ENCODE measurements at regions not wholly inside any gene's neighbourhood (a gene's known extent, or its start where the extent isn't known, plus 50 kb on each side); places are given as distances from the start of the nearest gene placed in this dataset.

- Mint-ChIP-seq H3K4me1 (no peaks in the 10 kb centered on the region), H3K27me3 (no peaks in the 10 kb centered on the region), H3K4me3 (no peak overlapping the region), H3K27ac (no peak overlapping the region), H3K36me3 (no peaks in the 10 kb centered on the region), H3K9me3 (no peaks in the 10 kb centered on the region)
- ATAC-seq (replicated peaks): no peak
- no peak for DNase-seq
These were observed 330.3 kb upstream of the PITX2 start for GRCh38 chr4:110953191-110953590.

- Mint-ChIP-seq H3K9me3 (no peaks in the 10 kb centered on the region), H3K36me3 (no peaks in the 10 kb centered on the region), H3K4me1 (no peaks in the 10 kb centered on the region), H3K27me3 (no peaks in the 10 kb centered on the region), H3K27ac (no peak overlapping the region), H3K4me3 (no peak overlapping the region)
- ATAC-seq (replicated peaks): no peak
- no peak for DNase-seq
These were observed 331.0 kb upstream of the PITX2 start for GRCh38 chr4:110953898-110954297.

- Mint-ChIP-seq H3K36me3 (no peaks in the 10 kb centered on the region), H3K4me1 (no peaks in the 10 kb centered on the region), H3K27ac (no peak overlapping the region), H3K27me3 (no peaks in the 10 kb centered on the region), H3K4me3 (no peak overlapping the region), H3K9me3 (no peaks in the 10 kb centered on the region)
- no peak for ATAC-seq (replicated peaks)
- DNase-seq: no peak
These were observed 332.9 kb upstream of the PITX2 start for GRCh38 chr4:110955748-110956147.

- DNase-seq: no peak
- H3K36me3 Mint-ChIP-seq: no peaks in the 10 kb centered on the region
- H3K27ac Mint-ChIP-seq: no peak overlapping the region
- H3K27me3 Mint-ChIP-seq: no peaks in the 10 kb centered on the region
- H3K4me1 Mint-ChIP-seq: no peaks in the 10 kb centered on the region
- no peak for ATAC-seq (replicated peaks)
- no peaks in the 10 kb centered on the region for H3K9me3 Mint-ChIP-seq
- H3K4me3 Mint-ChIP-seq: no peak overlapping the region
These were observed 336.3 kb upstream of the PITX2 start for GRCh38 chr4:110959041-110959643.

GRCh38 chr4:110961066-110961465 lies 338.2 kb upstream of the PITX2 start:
- ATAC-seq (replicated peaks) (no peak), DNase-seq (no peak)
- Mint-ChIP-seq H3K27me3 (no peaks in the 10 kb centered on the region), H3K9me3 (no peaks in the 10 kb centered on the region), H3K4me1 (no peaks in the 10 kb centered on the region), H3K4me3 (no peak overlapping the region), H3K27ac (no peak overlapping the region), H3K36me3 (no peaks in the 10 kb centered on the region)

GRCh38 chr4:110962616-110963015 lies 339.7 kb upstream of the PITX2 start:
- ATAC-seq (replicated peaks) (no peak), DNase-seq (no peak)
- H3K9me3 Mint-ChIP-seq: no peaks in the 10 kb centered on the region
- no peak overlapping the region for H3K4me3 Mint-ChIP-seq
- no peaks in the 10 kb centered on the region for H3K27me3 Mint-ChIP-seq
- no peaks in the 10 kb centered on the region for H3K4me1 Mint-ChIP-seq
- no peaks in the 10 kb centered on the region for H3K36me3 Mint-ChIP-seq
- no peak overlapping the region for H3K27ac Mint-ChIP-seq

GRCh38 chr4:110963662-110964280 lies 340.9 kb upstream of the PITX2 start:
- no peak for DNase-seq
- H3K27me3 Mint-ChIP-seq: no peaks in the 10 kb centered on the region
- H3K4me3 Mint-ChIP-seq: no peak overlapping the region

GRCh38 chr4:110967936-110968335 lies 345.1 kb upstream of the PITX2 start:
- Mint-ChIP-seq H3K27ac (no peak overlapping the region), H3K4me1 (no peaks in the 10 kb centered on the region), H3K27me3 (no peaks in the 10 kb centered on the region), H3K9me3 (no peaks in the 10 kb centered on the region), H3K4me3 (no peak overlapping the region), H3K36me3 (no peaks in the 10 kb centered on the region)
- ATAC-seq (replicated peaks) (no peak), DNase-seq (no peak)

More at GRCh38 chr4:110963662-110964280, 340.9 kb upstream of the PITX2 start:
- ATAC-seq (replicated peaks): no peak
- Mint-ChIP-seq H3K27ac (no peak overlapping the region), H3K9me3 (no peaks in the 10 kb centered on the region), H3K4me1 (no peaks in the 10 kb centered on the region), H3K36me3 (no peaks in the 10 kb centered on the region)

- Mint-ChIP-seq H3K9me3 (no peaks in the 10 kb centered on the region), H3K4me3 (no peak overlapping the region), H3K36me3 (no peaks in the 10 kb centered on the region), H3K27ac (no peak overlapping the region), H3K27me3 (no peaks in the 10 kb centered on the region), H3K4me1 (no peaks in the 10 kb centered on the region)
- no peak for DNase-seq
- ATAC-seq (replicated peaks): no peak
These were observed 347.8 kb upstream of the PITX2 start for GRCh38 chr4:110970642-110971041.

- H3K4me1 Mint-ChIP-seq: no peaks in the 10 kb centered on the region
- DNase-seq (no peak), ATAC-seq (replicated peaks) (no peak)
- no peaks in the 10 kb centered on the region for H3K36me3 Mint-ChIP-seq
- H3K27me3 Mint-ChIP-seq: no peaks in the 10 kb centered on the region
- no peaks in the 10 kb centered on the region for H3K9me3 Mint-ChIP-seq
- H3K27ac Mint-ChIP-seq: no peak overlapping the region
- no peak overlapping the region for H3K4me3 Mint-ChIP-seq
These were observed 352.5 kb upstream of the PITX2 start for GRCh38 chr4:110975338-110975737.

GRCh38 chr4:110977554-110977953 lies 354.7 kb upstream of the PITX2 start:
- Mint-ChIP-seq H3K4me3 (no peak overlapping the region), H3K27me3 (no peaks in the 10 kb centered on the region), H3K36me3 (no peaks in the 10 kb centered on the region), H3K27ac (no peak overlapping the region), H3K9me3 (no peaks in the 10 kb centered on the region), H3K4me1 (no peaks in the 10 kb centered on the region)
- ATAC-seq (replicated peaks) (no peak), DNase-seq (no peak)

GRCh38 chr4:110978761-110979160 lies 355.9 kb upstream of the PITX2 start:
- ATAC-seq (replicated peaks): no peak
- Mint-ChIP-seq H3K27me3 (no peaks in the 10 kb centered on the region), H3K4me3 (no peak overlapping the region), H3K27ac (no peak overlapping the region), H3K9me3 (no peaks in the 10 kb centered on the region), H3K4me1 (no peaks in the 10 kb centered on the region), H3K36me3 (no peaks in the 10 kb centered on the region)
- DNase-seq: no peak

- no peak for DNase-seq
- Mint-ChIP-seq H3K27me3 (no peaks in the 10 kb centered on the region), H3K27ac (no peak overlapping the region), H3K4me3 (no peak overlapping the region), H3K4me1 (no peaks in the 10 kb centered on the region), H3K36me3 (no peaks in the 10 kb centered on the region), H3K9me3 (no peaks in the 10 kb centered on the region)
- no peak for ATAC-seq (replicated peaks)
These were observed 359.6 kb upstream of the PITX2 start for GRCh38 chr4:110982486-110982885.

GRCh38 chr4:110988722-110989121 lies 365.8 kb upstream of the PITX2 start:
- no peak overlapping the region for H3K27ac Mint-ChIP-seq
- ATAC-seq (replicated peaks) (no peak), DNase-seq (no peak)
- no peak overlapping the region for H3K4me3 Mint-ChIP-seq
- no peaks in the 10 kb centered on the region for H3K27me3 Mint-ChIP-seq
- no peaks in the 10 kb centered on the region for H3K9me3 Mint-ChIP-seq
- no peaks in the 10 kb centered on the region for H3K4me1 Mint-ChIP-seq
- no peaks in the 10 kb centered on the region for H3K36me3 Mint-ChIP-seq

- ATAC-seq (replicated peaks): no peak
- Mint-ChIP-seq H3K9me3 (no peaks in the 10 kb centered on the region), H3K4me3 (no peak overlapping the region), H3K27me3 (no peaks in the 10 kb centered on the region), H3K4me1 (no peaks in the 10 kb centered on the region), H3K27ac (no peak overlapping the region), H3K36me3 (no peaks in the 10 kb centered on the region)
- DNase-seq: no peak
These were observed 366.2 kb upstream of the PITX2 start for GRCh38 chr4:110989125-110989524.

GRCh38 chr4:110994781-110995180 lies 371.9 kb upstream of the PITX2 start:
- ATAC-seq (replicated peaks): no peak
- Mint-ChIP-seq H3K27me3 (no peaks in the 10 kb centered on the region), H3K4me1 (no peaks in the 10 kb centered on the region)

More at GRCh38 chr4:110994781-110995180, 371.9 kb upstream of the PITX2 start:
- Mint-ChIP-seq H3K36me3 (no peaks in the 10 kb centered on the region), H3K9me3 (no peaks in the 10 kb centered on the region), H3K4me3 (no peak overlapping the region), H3K27ac (no peak overlapping the region)
- no peak for DNase-seq

Data from stimulated activated naive B cell treated with anti-CD40 and anti-IgM and Interleukin-4, amounts not matched to agents 10 μg/mL and 1 μg/mL and 100 μg/mL, for 72 hours (primary cell).